Hepatocyte (in vitro differentiated cells): ENCODE measurements at regions not wholly inside any gene's neighbourhood (a gene's known extent, or its start where the extent isn't known, plus 50 kb on each side); places are given as distances from the start of the nearest gene placed in this dataset.

Experiments
- CTCF ChIP-seq: fragments of 200-600 bp; sonication (generic); IDR thresholded peaks from 2 replicates; pipeline ENCODE4 v1.5.1; 2016; ENCODE audit warnings: antibody characterized with exemption, mild to moderate bottlenecking; ENCODE audit not compliant: poor library complexity
- EZH2 ChIP-seq: fragments of 200-600 bp; sonication (generic); IDR thresholded peaks from 2 replicates; pipeline ENCODE4 v1.6.1; 2016; ENCODE audit warnings: antibody characterized with exemption, mild to moderate bottlenecking, borderline replicate concordance

GRCh38 chr10:37053476-37053875 is 71.9 kb upstream of the ANKRD30A start:
- TF ChIP-seq CTCF = no peak
- TF ChIP-seq EZH2 = no peak
